Cardiac muscle cell (in vitro differentiated cells and primary cell): ENCODE measurements at regions not wholly inside any gene's neighbourhood (a gene's known extent, or its start where the extent isn't known, plus 50 kb on each side); places are given as distances from the start of the nearest gene placed in this dataset.

Experiments
- DNase-seq, 2 donors: peaks; one replicate each; pipeline versions ENCODE4 v3.0.0 to v3.0.0-alpha.2; 2010 to 2017; ENCODE audit warnings: low read depth in 1 of 2, low spot score in 1 of 2
- H3K27ac ChIP-seq: fragments of 200-600 bp; sonication (generic); 2 replicates; pipeline ENCODE4 v1.5.1; 2016
- H3K27me3 ChIP-seq: fragments of 200-600 bp; sonication (generic); 2 replicates; pipeline ENCODE4 v1.6.0; 2016; ENCODE audit warnings: control low read depth
- H3K36me3 ChIP-seq: fragments of 200-600 bp; sonication (generic); 2 replicates; pipeline ENCODE4 v1.5.1; 2016; ENCODE audit warnings: control low read depth
- H3K4me1 ChIP-seq: fragments of 200-600 bp; sonication (generic); 2 replicates; pipeline ENCODE4 v1.8.1; 2017; ENCODE audit warnings: low read depth, mild to moderate bottlenecking, mixed run types
- H3K4me3 ChIP-seq: fragments of 200-600 bp; sonication (generic); 2 replicates; pipeline ENCODE4 v1.5.1; 2016; ENCODE audit warnings: mild to moderate bottlenecking
- H3K9me3 ChIP-seq: fragments of 200-600 bp; sonication (generic); 2 replicates; pipeline ENCODE4 v1.5.1; 2017; ENCODE audit warnings: low read depth, mild to moderate bottlenecking, control low read depth
- CTCF ChIP-seq: IDR thresholded peaks from 2 replicates; pipeline ENCODE4 v1.5.1; 2012; ENCODE audit warnings: low read depth, mild to moderate bottlenecking, low read length

DNA sequence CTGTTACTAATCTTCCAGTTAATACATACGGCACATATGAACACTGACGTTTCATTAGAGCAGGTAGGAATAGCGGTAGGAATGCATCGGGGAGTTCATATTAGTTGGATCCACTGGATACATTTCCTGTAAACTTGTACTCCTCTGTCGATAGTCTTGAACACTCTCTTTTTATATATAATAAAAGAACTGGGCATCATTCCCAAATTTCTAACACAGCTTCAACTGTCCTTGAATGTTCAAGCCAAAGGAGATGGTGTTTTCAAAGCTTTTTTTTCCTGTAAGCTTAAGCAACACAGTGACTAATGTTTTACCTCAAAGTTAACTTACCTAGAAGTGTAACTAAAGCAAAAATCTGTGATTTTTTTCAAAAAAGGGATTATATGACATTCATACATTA is 195.3 kb downstream of the UTRN start:
- H3K27ac ChIP-seq = no peak overlapping the region
- H3K4me3 ChIP-seq = no peak overlapping the region
- no peaks in the 10 kb centered on the region for H3K4me1 ChIP-seq
- no peak for TF ChIP-seq CTCF
- H3K36me3 ChIP-seq = peaks cover 8% of the 10 kb centered on the region
- no peaks in the 10 kb centered on the region for H3K27me3 ChIP-seq
- DNase-seq = peak in 1 of 2 donors; percentile 17
- no peaks in the 10 kb centered on the region for H3K9me3 ChIP-seq

- Histone ChIP-seq H3K36me3 (peaks cover 11% of the 10 kb centered on the region), H3K27ac (no peak overlapping the region), H3K4me3 (no peak overlapping the region), H3K4me1 (no peaks in the 10 kb centered on the region), H3K9me3 (no peaks in the 10 kb centered on the region), H3K27me3 (no peaks in the 10 kb centered on the region)
- DNase-seq = no peak
- TF ChIP-seq CTCF = no peak
Measured at GRCh38 chr6:144481527-144481926, 196.4 kb downstream of the UTRN start.

DNA sequence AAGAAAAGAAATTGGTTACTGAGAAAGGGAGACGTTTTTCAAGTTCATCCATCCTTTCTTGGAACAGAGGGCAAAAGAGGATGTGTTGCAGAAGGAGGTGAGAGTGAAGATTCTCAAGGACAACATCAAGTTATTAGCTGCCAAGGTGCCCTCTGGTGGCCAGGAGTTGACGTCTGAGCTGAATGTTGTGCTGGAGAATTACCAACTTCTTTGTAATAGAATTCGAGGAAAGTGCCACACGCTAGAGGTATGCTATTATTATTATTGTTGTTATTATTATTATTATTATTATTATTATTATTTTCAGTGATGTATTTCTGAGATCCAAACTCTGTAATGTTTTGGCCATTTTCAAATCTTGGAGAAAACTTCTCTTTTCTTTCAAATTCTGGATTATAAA is 197.0 kb downstream of the UTRN start:
- DNase-seq = peak; percentile 73 to 87
- Histone ChIP-seq H3K36me3 (peaks cover 11% of the 10 kb centered on the region), H3K4me1 (no peaks in the 10 kb centered on the region), H3K9me3 (no peaks in the 10 kb centered on the region), H3K4me3 (no peak overlapping the region), H3K27ac (no peak overlapping the region), H3K27me3 (no peaks in the 10 kb centered on the region)
- TF ChIP-seq CTCF = peak; percentile 65

GRCh38 chr6:144485531-144485930 is 200.4 kb downstream of the UTRN start:
- H3K36me3 ChIP-seq = peaks cover 8% of the 10 kb centered on the region
- DNase-seq = no peak
- no peak overlapping the region for H3K4me3 ChIP-seq
- no peak overlapping the region for H3K27ac ChIP-seq
- no peaks in the 10 kb centered on the region for H3K9me3 ChIP-seq
- TF ChIP-seq CTCF = no peak
- no peaks in the 10 kb centered on the region for H3K4me1 ChIP-seq
- H3K27me3 ChIP-seq = no peaks in the 10 kb centered on the region

DNA sequence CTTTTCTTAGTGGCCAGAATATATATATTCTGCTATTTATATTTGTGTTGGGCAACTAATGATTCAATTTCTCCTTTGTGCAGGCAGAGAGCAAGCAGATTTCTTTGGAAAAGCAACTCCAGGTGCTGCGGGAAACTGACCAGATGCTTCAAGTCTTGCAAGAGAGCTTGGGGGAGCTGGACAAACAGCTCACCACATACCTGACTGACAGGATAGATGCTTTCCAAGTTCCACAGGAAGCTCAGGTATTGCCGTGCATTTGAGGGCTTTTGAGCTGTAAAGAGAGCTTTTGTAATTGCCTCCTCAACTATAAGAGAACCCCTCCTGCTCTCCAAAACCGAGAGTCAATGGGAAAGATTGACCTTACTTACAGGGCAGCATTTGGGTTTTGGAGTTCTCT is 203.5 kb downstream of the UTRN start:
- TF ChIP-seq CTCF = no peak
- Histone ChIP-seq H3K27ac (no peak overlapping the region), H3K4me3 (no peak overlapping the region), H3K4me1 (no peaks in the 10 kb centered on the region), H3K36me3 (peaks cover 25% of the 10 kb centered on the region), H3K27me3 (no peaks in the 10 kb centered on the region), H3K9me3 (no peaks in the 10 kb centered on the region)
- no peak for DNase-seq
